ENCODE measurements at regions not wholly inside any gene's neighbourhood (a gene's known extent, or its start where the extent isn't known, plus 50 kb on each side); places are given as distances from the start of the nearest gene placed in this dataset.

DNA sequence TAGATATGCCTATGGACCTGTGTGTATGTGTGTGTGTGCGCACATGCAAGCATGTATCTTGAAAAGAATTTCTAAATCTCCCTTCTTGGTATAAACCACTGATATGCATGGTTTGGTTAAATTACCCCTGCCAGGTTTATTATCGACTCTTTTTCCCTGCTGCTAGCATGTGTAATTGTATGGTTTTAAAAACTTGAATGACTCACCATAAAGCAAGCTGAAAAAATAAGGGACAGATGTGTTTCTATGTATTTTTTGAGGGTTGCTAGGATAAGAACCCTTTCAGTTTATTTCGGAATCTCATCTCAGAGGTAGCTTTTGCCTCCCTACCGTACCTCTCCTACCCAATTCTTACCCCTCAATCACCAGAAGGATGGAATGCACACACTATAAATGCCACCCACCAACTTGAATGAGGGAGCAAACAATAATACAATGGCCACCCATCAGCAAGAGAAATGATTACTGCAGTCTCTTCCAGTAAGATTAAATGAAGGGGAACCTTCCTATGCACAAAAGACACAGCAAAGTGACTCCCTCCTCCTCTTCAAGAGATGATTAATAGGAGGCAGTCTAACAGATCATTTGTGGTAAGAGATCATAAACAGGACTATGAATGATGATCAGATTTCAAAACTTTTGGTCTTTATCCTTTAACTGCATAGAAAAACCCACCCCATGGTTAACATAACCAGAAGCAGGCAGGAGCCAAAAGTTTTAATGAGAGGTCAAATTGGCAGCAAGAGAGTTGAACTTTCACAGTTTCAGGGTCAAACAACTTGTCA lies 357.2 kb downstream of the SATB2 start:
- no peak overlapping the region for H3K27ac ChIP-seq
- no peaks in the 10 kb centered on the region for H3K36me3 ChIP-seq (ENCODE audit: insufficient read depth, low read length)
- no peaks in the 10 kb centered on the region for H3K9me3 ChIP-seq (ENCODE audit: low read depth, low read length)
- no peak for TF ChIP-seq POLR2AphosphoS5 (IDR thresholded peaks at IDR 0.05; ENCODE audit: borderline replicate concordance, low read depth, low read length)
- no peak for TF ChIP-seq EZH2 (IDR thresholded peaks at IDR 0.05)
- TF ChIP-seq FOXP2 (optimal IDR thresholded peaks at IDR 0.05; ENCODE audit: control extremely low read depth, extremely low read length, insufficient read depth) = no peak
- no peak overlapping the region for H3K9ac ChIP-seq (ENCODE audit: insufficient read length)
- no peak overlapping the region for H3K4me3 ChIP-seq
- DNase-seq (ENCODE audit: low read depth, low spot score) = no peak

DNA sequence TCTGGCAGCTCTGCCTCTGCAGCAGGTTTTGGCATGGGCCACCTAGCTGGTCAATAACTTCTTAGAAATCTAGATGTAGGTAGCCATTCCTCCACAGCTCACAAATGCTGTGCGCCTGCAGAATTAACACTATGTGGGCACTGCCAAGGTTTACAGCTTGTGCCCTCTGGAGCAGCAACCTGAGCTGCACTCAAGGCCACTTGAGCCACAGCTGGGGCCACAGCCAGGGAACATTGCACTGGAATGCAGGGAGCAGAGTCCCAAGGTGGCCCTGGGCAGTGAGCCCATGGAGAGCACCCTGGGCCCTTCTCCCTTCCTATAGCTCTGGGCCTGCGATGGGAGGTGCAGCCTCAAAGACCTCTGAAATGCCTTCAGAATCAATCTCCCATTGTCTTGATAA lies 365.3 kb downstream of the SATB2 start:
- TF ChIP-seq POLR2AphosphoS5 (IDR thresholded peaks at IDR 0.05; ENCODE audit: borderline replicate concordance, low read depth, low read length) (no peak), FOXP2 (optimal IDR thresholded peaks at IDR 0.05; ENCODE audit: control extremely low read depth, extremely low read length, insufficient read depth) (no peak), EZH2 (IDR thresholded peaks at IDR 0.05) (no peak)
- no peak overlapping the region for H3K27ac ChIP-seq
- no peak overlapping the region for H3K4me3 ChIP-seq
- no peaks in the 10 kb centered on the region for H3K36me3 ChIP-seq (ENCODE audit: insufficient read depth, low read length)
- H3K9me3 ChIP-seq (ENCODE audit: low read depth, low read length) = no peaks in the 10 kb centered on the region
- H3K9ac ChIP-seq (ENCODE audit: insufficient read length) = no peak overlapping the region
- no peak for DNase-seq (ENCODE audit: low read depth, low spot score)

DNA sequence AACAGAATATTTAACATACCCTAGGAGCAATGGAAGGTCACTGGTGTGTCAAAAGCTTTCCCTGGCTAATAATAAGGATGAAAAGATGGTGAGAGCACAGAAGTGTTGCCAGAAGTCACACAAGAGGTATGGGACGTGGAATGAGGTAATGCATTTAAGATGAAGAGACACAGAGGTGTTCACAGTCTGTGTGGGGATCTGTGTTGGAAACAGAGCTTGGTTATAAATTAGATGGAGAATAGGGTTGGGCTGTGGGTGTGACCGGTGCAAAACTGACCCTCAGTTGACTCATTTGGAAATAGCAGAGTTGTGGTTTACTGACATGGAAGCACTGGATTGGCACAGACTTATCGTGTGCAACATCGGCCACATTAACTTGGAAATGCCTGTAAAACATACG lies 372.5 kb downstream of the SATB2 start:
- no peak overlapping the region for H3K9ac ChIP-seq (ENCODE audit: insufficient read length)
- DNase-seq (ENCODE audit: low read depth, low spot score) = no peak
- no peaks in the 10 kb centered on the region for H3K36me3 ChIP-seq (ENCODE audit: insufficient read depth, low read length)
- TF ChIP-seq EZH2 (IDR thresholded peaks at IDR 0.05) = no peak
- H3K4me3 ChIP-seq = no peak overlapping the region
- no peak overlapping the region for H3K27ac ChIP-seq
- no peaks in the 10 kb centered on the region for H3K9me3 ChIP-seq (ENCODE audit: low read depth, low read length)

DNA sequence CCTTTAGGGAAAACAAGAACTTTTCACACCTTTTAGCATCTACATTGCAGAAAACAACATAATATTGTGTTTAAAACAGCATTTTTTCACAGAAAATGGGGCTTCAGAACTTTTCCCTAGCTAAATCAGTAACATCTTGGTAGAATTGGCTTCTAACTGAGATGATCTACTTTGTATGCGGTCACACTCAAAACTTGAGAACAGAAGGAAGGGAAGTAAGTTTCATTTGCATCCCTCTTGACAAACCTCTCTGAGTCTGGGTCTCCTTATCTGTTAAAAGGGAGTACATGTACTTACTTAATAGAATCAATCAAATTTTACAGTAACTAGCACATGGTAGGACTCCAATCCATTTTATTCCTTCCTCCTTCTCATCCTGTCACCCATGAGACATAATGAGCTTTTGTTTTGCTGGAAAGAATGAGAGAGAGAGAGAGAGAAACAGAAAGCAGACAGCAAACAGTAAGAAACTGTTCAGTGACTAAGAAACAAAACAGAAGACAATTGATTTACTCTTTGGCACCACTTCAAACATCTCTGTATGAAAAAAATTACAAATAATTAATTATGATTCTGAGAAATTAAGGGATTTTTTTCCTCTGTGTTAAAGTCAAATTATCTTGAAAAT lies 387.3 kb downstream of the SATB2 start:
- Histone ChIP-seq H3K27ac (no peak overlapping the region), H3K9ac (ENCODE audit: insufficient read length) (no peak overlapping the region), H3K9me3 (ENCODE audit: low read depth, low read length) (no peaks in the 10 kb centered on the region), H3K36me3 (ENCODE audit: insufficient read depth, low read length) (no peaks in the 10 kb centered on the region), H3K4me3 (no peak overlapping the region)
- no peak for TF ChIP-seq FOXP2 (optimal IDR thresholded peaks at IDR 0.05; ENCODE audit: control extremely low read depth, extremely low read length, insufficient read depth)
- DNase-seq (ENCODE audit: low read depth, low spot score) = no peak

DNA sequence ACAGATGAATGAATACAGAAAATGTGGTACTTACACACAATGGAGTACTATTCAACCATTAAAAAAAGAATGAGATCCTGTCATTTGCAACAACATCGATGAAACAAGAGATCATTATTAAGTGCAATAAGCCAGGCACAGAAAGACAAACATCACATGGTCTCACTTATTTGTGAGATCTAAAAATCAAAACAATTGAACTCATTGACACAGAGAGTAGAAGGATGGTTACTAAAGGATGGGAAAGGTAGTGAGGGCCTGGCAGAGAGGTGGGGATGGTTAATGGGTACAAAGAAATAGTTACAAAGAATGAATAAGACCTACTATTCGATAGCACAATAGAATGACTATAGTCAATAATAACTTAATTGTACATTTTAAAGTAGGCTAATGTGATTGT lies 393.5 kb downstream of the SATB2 start:
- H3K9me3 ChIP-seq (ENCODE audit: low read depth, low read length) = no peaks in the 10 kb centered on the region
- no peak overlapping the region for H3K27ac ChIP-seq
- no peak overlapping the region for H3K9ac ChIP-seq (ENCODE audit: insufficient read length)
- DNase-seq (ENCODE audit: low read depth, low spot score) = no peak
- H3K36me3 ChIP-seq (ENCODE audit: insufficient read depth, low read length) = no peaks in the 10 kb centered on the region
- TF ChIP-seq FOXP2 (optimal IDR thresholded peaks at IDR 0.05; ENCODE audit: control extremely low read depth, extremely low read length, insufficient read depth) = no peak
- TF ChIP-seq EZH2 (IDR thresholded peaks at IDR 0.05) = no peak
- TF ChIP-seq POLR2AphosphoS5 (IDR thresholded peaks at IDR 0.05; ENCODE audit: borderline replicate concordance, low read depth, low read length) = no peak
- no peak overlapping the region for H3K4me3 ChIP-seq

DNA sequence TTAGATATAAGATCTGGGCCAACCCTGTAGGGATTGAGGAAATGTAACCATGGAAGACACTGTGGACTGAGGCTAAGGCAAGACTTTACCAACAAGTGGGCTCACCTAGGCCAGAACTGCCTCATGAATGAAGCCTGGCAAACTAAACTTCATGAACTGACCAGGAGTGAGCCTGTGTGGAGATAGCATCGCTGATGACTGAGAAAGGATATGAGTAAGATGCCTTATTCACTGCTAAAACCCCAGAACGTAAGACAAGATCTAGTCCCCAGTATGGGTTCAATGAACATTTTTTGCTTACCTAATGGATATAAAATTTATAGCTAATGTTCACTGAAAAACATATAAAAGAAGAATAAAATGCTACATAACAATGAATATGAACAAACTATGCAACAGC lies 399.8 kb downstream of the SATB2 start:
- TF ChIP-seq FOXP2 (optimal IDR thresholded peaks at IDR 0.05; ENCODE audit: control extremely low read depth, extremely low read length, insufficient read depth) (no peak), POLR2AphosphoS5 (IDR thresholded peaks at IDR 0.05; ENCODE audit: borderline replicate concordance, low read depth, low read length) (no peak), EZH2 (IDR thresholded peaks at IDR 0.05) (no peak)
- Histone ChIP-seq H3K4me3 (no peak overlapping the region), H3K27ac (no peak overlapping the region), H3K9ac (ENCODE audit: insufficient read length) (no peak overlapping the region), H3K9me3 (ENCODE audit: low read depth, low read length) (no peaks in the 10 kb centered on the region), H3K36me3 (ENCODE audit: insufficient read depth, low read length) (no peaks in the 10 kb centered on the region)
- no peak for DNase-seq (ENCODE audit: low read depth, low spot score)

DNA sequence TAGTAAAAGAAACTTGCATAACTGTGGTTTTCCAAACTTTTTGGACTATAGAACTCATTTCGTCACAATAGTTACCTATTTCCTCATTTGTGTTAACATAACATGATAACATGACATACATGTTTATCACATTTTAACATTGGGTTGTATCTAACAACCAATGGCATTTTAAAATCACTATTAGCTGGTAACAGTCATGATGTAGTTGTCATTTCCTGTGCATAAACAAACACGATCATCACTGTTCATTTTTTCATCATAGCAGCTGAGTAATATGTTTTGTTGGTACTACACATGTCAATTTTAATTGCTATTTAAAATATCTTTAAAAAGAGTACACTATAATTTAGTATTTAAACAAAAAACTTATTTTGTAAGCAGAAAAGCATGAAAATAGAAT lies 402.4 kb downstream of the SATB2 start:
- no peak overlapping the region for H3K4me3 ChIP-seq
- H3K36me3 ChIP-seq (ENCODE audit: insufficient read depth, low read length) = no peaks in the 10 kb centered on the region
- H3K9me3 ChIP-seq (ENCODE audit: low read depth, low read length) = no peaks in the 10 kb centered on the region
- DNase-seq (ENCODE audit: low read depth, low spot score) = no peak
- H3K9ac ChIP-seq (ENCODE audit: insufficient read length) = no peak overlapping the region
- H3K27ac ChIP-seq = no peak overlapping the region
- TF ChIP-seq FOXP2 (optimal IDR thresholded peaks at IDR 0.05; ENCODE audit: control extremely low read depth, extremely low read length, insufficient read depth) = no peak
- no peak for TF ChIP-seq POLR2AphosphoS5 (IDR thresholded peaks at IDR 0.05; ENCODE audit: borderline replicate concordance, low read depth, low read length)
- TF ChIP-seq EZH2 (IDR thresholded peaks at IDR 0.05) = no peak

DNA sequence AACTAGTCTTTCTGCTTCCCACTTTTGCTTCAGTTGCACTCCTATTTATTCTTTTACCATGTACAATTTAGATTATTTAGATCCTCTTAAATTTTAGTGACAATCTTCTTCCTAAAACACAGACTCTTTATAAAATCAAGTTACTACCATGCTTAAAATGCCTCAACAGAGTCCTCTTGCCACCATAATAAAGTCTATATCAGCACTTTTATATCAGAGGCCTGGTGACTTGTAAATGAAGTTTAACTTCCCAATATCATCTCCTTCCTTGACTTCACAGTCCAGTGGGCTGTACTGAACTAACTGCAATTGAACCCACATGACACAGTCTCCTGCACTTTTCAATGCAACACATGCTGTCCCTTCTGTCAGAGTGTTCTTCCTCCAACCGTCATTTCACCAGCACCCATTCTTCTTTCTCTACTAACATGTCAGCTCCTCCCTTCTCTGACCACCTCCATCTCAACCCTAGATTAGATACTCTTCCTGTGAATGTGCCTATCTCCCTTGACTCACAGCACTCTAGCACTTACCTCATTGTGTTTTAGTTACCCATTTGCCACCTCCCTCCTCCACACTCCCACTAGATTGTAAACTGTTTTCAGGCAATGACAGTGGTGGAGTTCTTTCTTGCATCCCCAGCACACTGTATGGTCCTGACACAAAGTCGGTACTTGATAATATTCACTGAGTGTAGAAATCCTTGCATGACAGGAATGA lies 414.9 kb downstream of the SATB2 start:
- Histone ChIP-seq H3K4me3 (no peak overlapping the region), H3K9ac (ENCODE audit: insufficient read length) (no peak overlapping the region), H3K27ac (no peak overlapping the region), H3K9me3 (ENCODE audit: low read depth, low read length) (no peaks in the 10 kb centered on the region), H3K36me3 (ENCODE audit: insufficient read depth, low read length) (no peaks in the 10 kb centered on the region)
- no peak for DNase-seq (ENCODE audit: low read depth, low spot score)
- TF ChIP-seq EZH2 (IDR thresholded peaks at IDR 0.05) (no peak), FOXP2 (optimal IDR thresholded peaks at IDR 0.05; ENCODE audit: control extremely low read depth, extremely low read length, insufficient read depth) (no peak), POLR2AphosphoS5 (IDR thresholded peaks at IDR 0.05; ENCODE audit: borderline replicate concordance, low read depth, low read length) (no peak)
